HepG2 (cell line): ENCODE measurements at regions not wholly inside any gene's neighbourhood (a gene's known extent, or its start where the extent isn't known, plus 50 kb on each side); places are given as distances from the start of the nearest gene placed in this dataset.

Source experiments
- ATAC-seq: fragments of 200-7000 bp; cut with Tn5 transposase; 3 replicates; pipeline ENCODE4 v1.9.1; 2020; ENCODE audit warnings: mild to moderate bottlenecking, moderate library complexity
- BruUV-seq: library from RNA; stranded (reverse); fragments of 400-500 nt; replicated peaks from 2 replicates; lab custom pipeline; 2021; lab: Mats Ljungman, UMichigan
- CTCF ChIA-PET: fragments of 300-600 bp; formaldehyde crosslinking; extraction: SDS; loops from one replicate; lab custom pipeline; 2021; ENCODE audit warnings: low total read pairs, inconsistent platforms, low intra/inter-chr PET ratio; lab: Yijun Ruan, JAX
- POLR2A ChIA-PET: fragments of 350-600 bp; sonication (Branson Sonifier 250); formaldehyde crosslinking; loops from one replicate; lab custom pipeline; 2020; ENCODE audit warnings: antibody characterized with exemption, inconsistent platforms; lab: Yijun Ruan, JAX
- DNase-seq: peaks from one replicate; pipeline ENCODE4 v3.0.0-alpha.2; 2015; ENCODE audit warnings: low spot score
- FAIRE-seq: peaks from 3 replicates; lab custom pipeline; 2011; peaks lifted over from hg19 to GRCh38; lab: Jason Lieb, UNC
- H2AFZ ChIP-seq: one replicate; pipeline ENCODE4 v1.6.1; 2011; ENCODE audit warnings: low read length, inconsistent platforms
- H3K27ac ChIP-seq: fragments of 300-600 bp; 3 replicates; pipeline ENCODE4 v1.8.0; 2011; ENCODE audit warnings: mixed run types, mild to moderate bottlenecking, mixed read lengths, low read length, inconsistent platforms; ENCODE audit not compliant: insufficient read depth; ENCODE audit errors: extremely low read length
- H3K27me3 ChIP-seq, 2 experiments: fragments of 200-600 bp in 1 of 2; 2 replicates in 1 of 2; 3 replicates in 1 of 2; pipeline versions ENCODE4 v1.6.0 to v1.8.0; 2011; ENCODE audit warnings: low read length in 2 of 2, mild to moderate bottlenecking in 2 of 2, moderate library complexity in 2 of 2, inconsistent platforms in 1 of 2; ENCODE audit not compliant: insufficient read depth in 2 of 2, control insufficient read depth in 1 of 2
- H3K36me3 ChIP-seq, 2 experiments: fragments of 200-600 bp in 1 of 2; replicated peaks in 1 of 2; 2 replicates in 1 of 2; 3 replicates in 1 of 2; pipeline versions ENCODE4 v1.5.1 to v1.8.0; 2011; ENCODE audit warnings: low read length in 2 of 2, inconsistent platforms in 1 of 2; ENCODE audit not compliant: insufficient read depth in 2 of 2, control insufficient read depth in 1 of 2
- H3K4me1 ChIP-seq: 2 replicates; pipeline ENCODE4 v1.5.1; 2012; ENCODE audit warnings: low read length, inconsistent platforms; ENCODE audit not compliant: insufficient read depth
- H3K4me2 ChIP-seq: 2 replicates; pipeline ENCODE4 v1.6.0; 2011; ENCODE audit warnings: low read depth, low read length, inconsistent platforms
- H3K4me3 ChIP-seq, 3 experiments: fragments of 200-600 bp in 1 of 3; sonication (generic), shearing (Covaris generic) in 1 of 3; replicated peaks in 1 of 3; 2 replicates each; pipeline ENCODE4 v1.5.1; 2011 to 2016; ENCODE audit warnings: low read length in 3 of 3, inconsistent platforms in 2 of 3, low read depth in 2 of 3, mild to moderate bottlenecking in 2 of 3, control low read depth in 1 of 3, mixed read lengths in 1 of 3; ENCODE audit not compliant: insufficient read depth in 1 of 3
- H3K79me2 ChIP-seq: one replicate; pipeline ENCODE4 v1.6.1; 2011; ENCODE audit warnings: low read length, inconsistent platforms; ENCODE audit not compliant: insufficient read depth
- H3K9ac ChIP-seq: 2 replicates; pipeline ENCODE4 v1.6.0; 2011; ENCODE audit warnings: mild to moderate bottlenecking, low read depth, low read length, inconsistent platforms; ENCODE audit not compliant: insufficient read depth
- H3K9me3 ChIP-seq: 2 replicates; pipeline ENCODE4 v1.5.1; 2012; ENCODE audit warnings: mild to moderate bottlenecking, low read length
- H4K20me1 ChIP-seq: 2 replicates; pipeline ENCODE4 v1.6.0; 2011; ENCODE audit warnings: inconsistent platforms, mild to moderate bottlenecking, low read length, moderate library complexity; ENCODE audit not compliant: insufficient read depth
- HNF4A ChIP-seq: sonication (generic); formaldehyde crosslinking; IDR thresholded peaks from 2 replicates; pipeline ENCODE4 v1.4.0; 2020; ENCODE audit warnings: missing genetic modification reagents
- KAT7 ChIP-seq: IDR thresholded peaks from 2 replicates; pipeline ENCODE4 v1.6.1; 2018; ENCODE audit warnings: borderline replicate concordance, missing compliant biosample characterization
- PHF5A ChIP-seq: IDR thresholded peaks from one replicate; pipeline ENCODE4 v1.6.1; 2018; ENCODE audit warnings: low read depth, missing genetic modification reagents; ENCODE audit not compliant: unreplicated experiment
- THAP11 ChIP-seq: IDR thresholded peaks from 2 replicates; pipeline ENCODE4 v1.6.1; 2016; ENCODE audit warnings: missing biosample characterization, missing genetic modification reagents
- ZNF207 ChIP-seq: fragments of 450-650 bp; IDR thresholded peaks from 2 replicates; pipeline ENCODE4 v1.6.1; 2016; ENCODE audit warnings: antibody characterized with exemption, borderline replicate concordance
- ZNF253 ChIP-seq: sonication (generic); formaldehyde crosslinking; IDR thresholded peaks from 2 replicates; pipeline ENCODE4 v1.8.0; 2022; ENCODE audit warnings: mild to moderate bottlenecking, missing genetic modification reagents, borderline replicate concordance
- ZNF30 ChIP-seq: sonication (generic); formaldehyde crosslinking; IDR thresholded peaks from 2 replicates; pipeline ENCODE4 v1.5.0; 2020; ENCODE audit warnings: mild to moderate bottlenecking, missing genetic modification reagents
- ZNF317 ChIP-seq: sonication (generic); formaldehyde crosslinking; IDR thresholded peaks from 2 replicates; pipeline ENCODE4 v1.5.0; 2020; ENCODE audit warnings: mild to moderate bottlenecking, missing genetic modification reagents
- WGBS: methylation state at CpG from one replicate; pipeline ENCODE4 v1.1.6; 2017; ENCODE audit warnings: low lambda C conversion rate; 5-methylcytosine and 5-hydroxymethylcytosine counted together
- in situ Hi-C: cut with HindIII; loops from 2 replicates; pipeline ENCODE4 v1.10.0; 2017; ENCODE audit warnings: low pct_unique_long_range_greater_than_20kb; ENCODE audit not compliant: extremely low pct_ligation_motif_present
- intact Hi-C: fragments of 100-400 bp; cut with micrococcal nuclease; formaldehyde crosslinking; loops from one replicate; pipeline ENCODE4 v1.10.0; 2022; ENCODE audit not compliant: unreplicated experiment
- TF ChIP-seq, protein P1 (sequence below): sonication (generic); formaldehyde crosslinking; IDR thresholded peaks from 2 replicates; pipeline ENCODE4 v1.4.0; 2020; ENCODE audit warnings: missing genetic modification reagents, mild to moderate bottlenecking, borderline replicate concordance
- TF ChIP-seq, protein P2 (sequence below): IDR thresholded peaks from 2 replicates; pipeline ENCODE4 v1.6.1; 2012; ENCODE audit warnings: inconsistent platforms

DNA sequence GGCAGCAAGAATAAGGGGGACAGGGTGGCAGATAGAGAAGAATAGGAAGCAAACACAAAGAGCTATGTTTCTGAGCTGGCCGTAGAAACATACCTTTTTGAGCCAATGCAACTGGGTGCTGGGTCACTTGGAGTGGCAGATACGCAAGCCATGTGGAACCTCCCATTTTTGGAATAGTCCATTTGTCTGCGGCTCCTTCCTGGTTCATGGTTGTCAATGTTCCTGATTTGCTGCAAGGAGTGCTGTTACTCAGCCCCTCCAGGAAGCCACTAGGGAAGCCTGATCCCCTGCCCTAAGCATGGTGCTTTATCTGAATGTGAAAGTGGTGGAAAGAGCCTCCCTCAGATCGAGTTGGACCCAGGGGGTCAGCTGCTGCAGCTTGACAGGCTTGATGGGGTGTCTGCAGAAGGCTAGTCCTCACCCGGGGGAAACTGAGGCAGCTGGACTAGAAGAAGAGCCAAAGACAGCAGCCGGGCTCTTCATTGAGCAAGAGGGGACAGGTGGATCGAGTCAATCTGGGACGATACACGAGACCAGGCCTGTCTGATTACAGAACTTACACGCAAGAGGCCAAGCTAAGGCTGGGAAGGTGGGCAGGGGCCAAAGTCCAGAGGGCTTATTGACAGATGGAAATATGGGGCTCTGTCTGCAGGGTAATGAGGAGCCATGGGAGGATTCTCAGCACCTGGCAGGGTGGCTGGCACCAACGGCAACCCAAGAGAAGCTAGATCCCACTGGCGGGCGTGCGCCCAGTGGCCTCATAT is 57.4 kb upstream of the CTNNBL1 start (continued):
- TF ChIP-seq KAT7 (CRISPR knock-in tag) = no peak
- no peak for TF ChIP-seq ZNF317 (CRISPR knock-in tag)
- TF ChIP-seq, protein P1, sequence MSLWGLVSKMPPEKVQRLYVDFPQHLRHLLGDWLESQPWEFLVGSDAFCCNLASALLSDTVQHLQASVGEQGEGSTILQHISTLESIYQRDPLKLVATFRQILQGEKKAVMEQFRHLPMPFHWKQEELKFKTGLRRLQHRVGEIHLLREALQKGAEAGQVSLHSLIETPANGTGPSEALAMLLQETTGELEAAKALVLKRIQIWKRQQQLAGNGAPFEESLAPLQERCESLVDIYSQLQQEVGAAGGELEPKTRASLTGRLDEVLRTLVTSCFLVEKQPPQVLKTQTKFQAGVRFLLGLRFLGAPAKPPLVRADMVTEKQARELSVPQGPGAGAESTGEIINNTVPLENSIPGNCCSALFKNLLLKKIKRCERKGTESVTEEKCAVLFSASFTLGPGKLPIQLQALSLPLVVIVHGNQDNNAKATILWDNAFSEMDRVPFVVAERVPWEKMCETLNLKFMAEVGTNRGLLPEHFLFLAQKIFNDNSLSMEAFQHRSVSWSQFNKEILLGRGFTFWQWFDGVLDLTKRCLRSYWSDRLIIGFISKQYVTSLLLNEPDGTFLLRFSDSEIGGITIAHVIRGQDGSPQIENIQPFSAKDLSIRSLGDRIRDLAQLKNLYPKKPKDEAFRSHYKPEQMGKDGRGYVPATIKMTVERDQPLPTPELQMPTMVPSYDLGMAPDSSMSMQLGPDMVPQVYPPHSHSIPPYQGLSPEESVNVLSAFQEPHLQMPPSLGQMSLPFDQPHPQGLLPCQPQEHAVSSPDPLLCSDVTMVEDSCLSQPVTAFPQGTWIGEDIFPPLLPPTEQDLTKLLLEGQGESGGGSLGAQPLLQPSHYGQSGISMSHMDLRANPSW = no peak
- no peak for TF ChIP-seq ZNF207
- no peak for TF ChIP-seq ZNF253

DNA sequence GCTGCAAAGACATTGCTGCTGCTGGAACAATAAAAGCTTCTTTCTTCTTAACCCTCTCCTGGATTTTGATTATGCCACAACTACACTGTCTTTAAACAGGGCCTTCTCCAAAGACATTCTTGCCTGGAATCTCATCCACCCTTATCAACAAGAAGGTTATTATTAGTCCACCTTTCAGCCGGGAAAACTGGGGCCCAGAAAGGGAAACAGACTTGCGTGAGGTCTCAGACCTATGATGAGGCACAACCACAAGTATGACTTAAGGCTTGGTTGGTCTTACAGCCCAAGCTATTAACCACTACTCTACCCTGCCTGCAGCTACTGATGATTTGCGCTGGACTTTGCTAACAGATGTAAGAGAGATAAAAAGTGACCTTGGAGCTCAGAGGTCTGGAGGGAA is 62.8 kb upstream of the CTNNBL1 start:
- Histone ChIP-seq H3K27me3 (peaks cover 0 to 2% of the 10 kb centered on the region in 2 experiments; a peak in 1 of 5 replicates), H2AFZ (no peak overlapping the region), H3K79me2 (no peaks in the 10 kb centered on the region), H3K9me3 (no peaks in the 10 kb centered on the region), H3K9ac (no peak overlapping the region), H3K4me2 (no peak overlapping the region), H3K4me1 (peaks cover 18% of the 10 kb centered on the region), H3K36me3 (no peaks in the 10 kb centered on the region), H4K20me1 (peaks cover 4% of the 10 kb centered on the region; the same call in 1 of the 2 replicates), H3K4me3 (no peak overlapping the region), H3K27ac (no peak overlapping the region)
- FAIRE-seq (peak; percentile 62), DNase-seq (no peak), ATAC-seq (no peak)
- intact Hi-C loops (no loop called here), in situ Hi-C loops (no loop called here)
- BruUV-seq = no TSS peak
- ChIA-PET CTCF (no interaction called here), POLR2A (no interaction called here)
- 9% methylated on average over 3 of the region's 3 CpGs for WGBS
- 0 out of 2 replicates have a peak, but pooled peaks have one; percentile 58 for TF ChIP-seq ZNF30
- TF ChIP-seq, protein P2, sequence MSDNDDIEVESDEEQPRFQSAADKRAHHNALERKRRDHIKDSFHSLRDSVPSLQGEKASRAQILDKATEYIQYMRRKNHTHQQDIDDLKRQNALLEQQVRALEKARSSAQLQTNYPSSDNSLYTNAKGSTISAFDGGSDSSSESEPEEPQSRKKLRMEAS = no peak
- TF ChIP-seq PHF5A (CRISPR knock-in tag) = no peak
- peak; percentile 19; the same call in 1 of the 2 replicates for TF ChIP-seq HNF4A
- TF ChIP-seq THAP11 (CRISPR knock-in tag) = no peak
- TF ChIP-seq, all 625 proteins: peak for 2
